Panc1 (cell line): ENCODE measurements at regions not wholly inside any gene's neighbourhood (a gene's known extent, or its start where the extent isn't known, plus 50 kb on each side); places are given as distances from the start of the nearest gene placed in this dataset.

Source experiments
- CTCF ChIP-seq: fragments of 450-650 bp; IDR thresholded peaks from 2 replicates; pipeline ENCODE4 v1.5.1; 2017; ENCODE audit warnings: mild to moderate bottlenecking
- POLR2AphosphoS5 ChIP-seq: IDR thresholded peaks from 2 replicates; pipeline ENCODE4 v1.6.1; 2012; ENCODE audit warnings: mild to moderate bottlenecking, low read depth, low read length, moderate library complexity
- REST ChIP-seq, 2 experiments: IDR thresholded peaks; 2 replicates each; pipeline ENCODE4 v1.6.1; 2011 to 2012; ENCODE audit warnings: low read depth in 2 of 2, control low read depth in 1 of 2, low read length in 1 of 2, mild to moderate bottlenecking in 1 of 2, moderate library complexity in 1 of 2; ENCODE audit not compliant: insufficient read depth in 1 of 2

- TF ChIP-seq POLR2AphosphoS5: no peak
- no peak for TF ChIP-seq CTCF
- TF ChIP-seq REST (IDR thresholded peaks at IDR 0.05; ENCODE audit: insufficient read depth in 1 of 2, low read depth in 2 of 2, low read length in 1 of 2): no peak
Measured at GRCh38 chr5:61896811-61897210, 409.2 kb upstream of the KIF2A start.
